Endothelial cell (in vitro differentiated cells): ENCODE measurements at regions not wholly inside any gene's neighbourhood (a gene's known extent, or its start where the extent isn't known, plus 50 kb on each side); places are given as distances from the start of the nearest gene placed in this dataset.

Source experiments
- DNase-seq: peaks from one replicate; pipeline ENCODE4 v3.0.0; 2021; ENCODE audit warnings: low spot score
- H3K27ac Mint-ChIP-seq: one replicate; pipeline ENCODE4 v1.8.0; 2021; ENCODE audit warnings: mixed read lengths, inconsistent platforms; ENCODE audit not compliant: unreplicated experiment
- H3K27me3 Mint-ChIP-seq: one replicate; pipeline ENCODE4 v1.8.0; 2021; ENCODE audit warnings: mild to moderate bottlenecking, moderate library complexity, mixed read lengths, inconsistent platforms; ENCODE audit not compliant: unreplicated experiment
- H3K36me3 Mint-ChIP-seq: one replicate; pipeline ENCODE4 v1.8.0; 2021; ENCODE audit warnings: mild to moderate bottlenecking, low read depth, mixed read lengths, inconsistent platforms; ENCODE audit not compliant: unreplicated experiment
- H3K4me1 Mint-ChIP-seq: one replicate; pipeline ENCODE4 v1.8.0; 2021; ENCODE audit warnings: mild to moderate bottlenecking, mixed read lengths, inconsistent platforms; ENCODE audit not compliant: unreplicated experiment
- H3K4me3 Mint-ChIP-seq: one replicate; pipeline ENCODE4 v1.8.0; 2021; ENCODE audit warnings: mild to moderate bottlenecking, mixed read lengths, inconsistent platforms; ENCODE audit not compliant: unreplicated experiment
- H3K9me3 Mint-ChIP-seq: one replicate; pipeline ENCODE4 v1.8.0; 2021; ENCODE audit warnings: mixed read lengths, inconsistent platforms; ENCODE audit not compliant: unreplicated experiment
- TF ChIP-seq, protein P1 (sequence below): fragments of 200-600 bp; sonication (generic); IDR thresholded peaks from one replicate; pipeline ENCODE4 v1.5.0; 2021; ENCODE audit warnings: antibody characterized with exemption; ENCODE audit not compliant: unreplicated experiment

DNA sequence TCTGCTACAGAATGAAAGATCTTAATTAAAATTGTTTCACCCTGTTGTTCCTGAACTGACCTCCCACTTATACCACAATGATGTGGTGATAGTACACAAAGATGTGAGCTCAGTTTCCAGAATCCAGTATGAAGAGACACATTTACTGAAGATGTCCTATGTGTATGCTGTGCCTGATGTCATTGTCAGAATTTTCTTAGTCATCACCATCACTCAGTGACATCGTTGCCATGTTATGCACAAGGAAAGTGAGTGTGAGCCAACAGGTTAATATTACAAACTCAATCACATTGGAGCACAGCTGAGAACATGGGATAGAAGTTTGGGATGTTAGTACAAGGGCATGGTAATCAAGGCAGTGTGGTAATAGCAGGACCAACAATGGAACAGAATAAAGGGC lies 199.7 kb upstream of the CHRNA7 start:
- no peak for DNase-seq
- H3K27ac Mint-ChIP-seq: no peak overlapping the region
- no peaks in the 10 kb centered on the region for H3K4me1 Mint-ChIP-seq
- H3K9me3 Mint-ChIP-seq: no peaks in the 10 kb centered on the region
- H3K4me3 Mint-ChIP-seq: no peak overlapping the region
- TF ChIP-seq, protein P1, sequence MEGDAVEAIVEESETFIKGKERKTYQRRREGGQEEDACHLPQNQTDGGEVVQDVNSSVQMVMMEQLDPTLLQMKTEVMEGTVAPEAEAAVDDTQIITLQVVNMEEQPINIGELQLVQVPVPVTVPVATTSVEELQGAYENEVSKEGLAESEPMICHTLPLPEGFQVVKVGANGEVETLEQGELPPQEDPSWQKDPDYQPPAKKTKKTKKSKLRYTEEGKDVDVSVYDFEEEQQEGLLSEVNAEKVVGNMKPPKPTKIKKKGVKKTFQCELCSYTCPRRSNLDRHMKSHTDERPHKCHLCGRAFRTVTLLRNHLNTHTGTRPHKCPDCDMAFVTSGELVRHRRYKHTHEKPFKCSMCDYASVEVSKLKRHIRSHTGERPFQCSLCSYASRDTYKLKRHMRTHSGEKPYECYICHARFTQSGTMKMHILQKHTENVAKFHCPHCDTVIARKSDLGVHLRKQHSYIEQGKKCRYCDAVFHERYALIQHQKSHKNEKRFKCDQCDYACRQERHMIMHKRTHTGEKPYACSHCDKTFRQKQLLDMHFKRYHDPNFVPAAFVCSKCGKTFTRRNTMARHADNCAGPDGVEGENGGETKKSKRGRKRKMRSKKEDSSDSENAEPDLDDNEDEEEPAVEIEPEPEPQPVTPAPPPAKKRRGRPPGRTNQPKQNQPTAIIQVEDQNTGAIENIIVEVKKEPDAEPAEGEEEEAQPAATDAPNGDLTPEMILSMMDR: no peak
- no peaks in the 10 kb centered on the region for H3K36me3 Mint-ChIP-seq
- peaks cover 6% of the 10 kb centered on the region for H3K27me3 Mint-ChIP-seq

DNA sequence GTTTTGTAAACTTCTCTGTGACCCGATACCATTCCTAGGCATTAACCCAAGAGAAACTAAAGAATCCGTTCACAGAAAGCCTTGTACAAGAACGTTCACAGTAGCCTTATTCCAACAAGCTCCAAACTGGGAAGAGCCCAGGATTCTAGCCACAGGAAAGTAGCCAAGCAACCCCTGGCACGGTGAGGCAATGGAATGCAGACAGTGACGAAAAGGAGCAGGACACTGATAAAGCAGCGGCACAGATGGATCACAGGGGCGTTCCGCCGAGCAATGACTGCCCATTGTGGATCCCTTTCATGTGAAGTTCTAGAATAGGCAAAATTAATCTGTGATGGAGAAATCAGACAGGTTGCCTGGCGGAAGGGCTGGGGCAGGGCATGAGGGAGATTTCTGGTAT lies 198.7 kb upstream of the CHRNA7 start:
- Mint-ChIP-seq H3K27ac (no peak overlapping the region), H3K4me1 (no peaks in the 10 kb centered on the region), H3K9me3 (no peaks in the 10 kb centered on the region), H3K27me3 (peaks cover 6% of the 10 kb centered on the region), H3K4me3 (no peak overlapping the region), H3K36me3 (no peaks in the 10 kb centered on the region)
- no peak for DNase-seq
- TF ChIP-seq, protein P1: no peak

DNA sequence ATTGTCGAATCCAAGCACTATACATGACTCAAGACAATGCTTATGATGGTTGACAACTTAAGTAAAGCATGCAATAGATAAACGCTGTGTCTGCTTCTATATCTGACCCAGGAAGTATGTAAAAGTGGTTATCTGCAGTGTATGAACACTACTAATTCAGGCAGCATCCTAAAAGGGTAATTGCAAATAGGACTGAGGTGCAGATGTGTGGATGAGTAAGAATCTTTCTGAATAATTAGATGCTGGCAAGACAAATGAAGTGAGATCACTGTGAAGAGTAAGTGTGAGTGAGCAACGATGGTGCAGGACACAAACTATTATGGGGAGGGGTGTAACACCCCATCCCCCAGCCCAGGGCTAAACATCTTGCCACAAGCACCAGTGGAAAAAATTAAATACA lies 195.7 kb upstream of the CHRNA7 start:
- H3K27me3 Mint-ChIP-seq: peaks cover 5% of the 10 kb centered on the region
- no peak overlapping the region for H3K4me3 Mint-ChIP-seq
- H3K4me1 Mint-ChIP-seq: no peaks in the 10 kb centered on the region
- H3K27ac Mint-ChIP-seq: no peak overlapping the region
- no peaks in the 10 kb centered on the region for H3K36me3 Mint-ChIP-seq
- TF ChIP-seq, protein P1: no peak
- no peaks in the 10 kb centered on the region for H3K9me3 Mint-ChIP-seq
- DNase-seq: no peak

DNA sequence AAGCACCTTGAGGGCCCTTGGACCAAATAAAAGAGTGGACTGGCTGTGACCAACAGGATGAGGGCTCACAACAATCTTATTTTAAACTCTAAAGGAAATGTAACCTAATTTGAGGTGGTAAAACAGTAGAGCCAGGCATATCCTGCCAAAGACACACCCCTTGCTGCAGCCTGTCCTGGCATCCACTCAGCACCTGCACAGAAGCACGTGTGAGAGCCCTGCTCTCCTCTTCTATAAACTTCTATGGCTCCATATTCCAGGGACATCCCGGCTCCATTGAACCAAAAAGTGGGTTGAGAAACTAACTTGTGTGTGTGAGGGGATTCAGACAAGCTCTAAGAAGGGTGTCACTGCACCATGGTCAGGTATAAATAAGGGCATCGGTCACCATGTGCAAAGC lies 190.9 kb upstream of the CHRNA7 start:
- no peak for DNase-seq
- no peaks in the 10 kb centered on the region for H3K36me3 Mint-ChIP-seq
- H3K4me3 Mint-ChIP-seq: no peak overlapping the region
- H3K27ac Mint-ChIP-seq: no peak overlapping the region
- TF ChIP-seq, protein P1: no peak
- H3K4me1 Mint-ChIP-seq: no peaks in the 10 kb centered on the region
- peaks cover 2% of the 10 kb centered on the region for H3K27me3 Mint-ChIP-seq
- H3K9me3 Mint-ChIP-seq: no peaks in the 10 kb centered on the region

DNA sequence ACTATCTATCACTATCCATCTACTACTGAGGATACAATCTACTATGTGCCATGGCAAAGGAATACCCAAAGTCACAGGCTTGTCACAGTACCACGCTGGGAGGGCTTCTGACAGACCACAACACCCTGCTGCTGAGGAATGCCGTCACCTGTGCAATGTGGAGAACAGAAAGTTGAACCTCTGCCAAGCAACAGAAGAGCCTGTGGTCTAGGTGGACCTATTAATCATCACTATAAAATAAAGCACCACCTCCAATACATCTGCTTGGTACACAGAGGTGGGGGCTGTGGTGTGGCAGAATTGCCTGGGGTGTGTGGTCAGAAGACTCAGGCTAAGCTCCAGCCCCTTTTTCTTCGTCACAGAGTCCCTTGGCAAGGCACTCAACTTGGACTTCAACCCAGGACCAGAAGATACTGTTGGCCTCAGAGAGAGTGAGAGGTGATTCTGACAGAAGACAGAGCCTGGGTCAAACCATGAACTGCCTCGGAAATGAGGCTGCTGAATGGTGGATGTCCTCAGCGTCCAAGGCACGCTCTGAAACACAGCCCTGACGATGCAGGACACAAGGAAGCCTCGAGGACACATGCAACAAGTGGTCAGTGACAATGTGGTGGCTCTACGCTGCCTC lies 189.4 kb upstream of the CHRNA7 start:
- TF ChIP-seq, protein P1: no peak
- Mint-ChIP-seq H3K27me3 (no peaks in the 10 kb centered on the region), H3K36me3 (no peaks in the 10 kb centered on the region), H3K4me3 (no peak overlapping the region), H3K4me1 (no peaks in the 10 kb centered on the region), H3K9me3 (no peaks in the 10 kb centered on the region), H3K27ac (no peak overlapping the region)
- DNase-seq: no peak
